ENCODE measurements at regions not wholly inside any gene's neighbourhood (a gene's known extent, or its start where the extent isn't known, plus 50 kb on each side); places are given as distances from the start of the nearest gene placed in this dataset.

- no peak for FAIRE-seq
- no peak overlapping the region for H3K4me3 ChIP-seq (replicated peaks in 1 of 3; ENCODE audit: insufficient read depth in 1 of 3, low read depth in 1 of 3, low read length in 3 of 3)
Observed at GRCh38 chr2:64861452-64862397, 127.5 kb upstream of the SLC1A4 start.

More at GRCh38 chr2:64861452-64862397, 127.5 kb upstream of the SLC1A4 start:
- CTCF ChIA-PET: interaction anchor here (1.4 to 7.9 kb wide), 4 partner anchors 31 to 275 kb away, joined by 5 to 105 read pairs (median 16); no protein-coding TSS in a partner anchor
- H3K79me2 ChIP-seq (ENCODE audit: control insufficient read depth, insufficient read depth, low read length): no peaks in the 10 kb centered on the region
- H2AFZ ChIP-seq (ENCODE audit: low read depth, low read length): no peak overlapping the region
- intact Hi-C loops (cut with micrococcal nuclease): no loop called here
- no peaks in the 10 kb centered on the region for H3K9me1 ChIP-seq (replicated peaks; ENCODE audit: control insufficient read depth, extremely low read depth, insufficient read depth, low read length)
- no peaks in the 10 kb centered on the region for H3K36me3 ChIP-seq (ENCODE audit: control insufficient read depth in 2 of 2, extremely low read depth in 1 of 2, insufficient read depth in 2 of 2, low read length in 2 of 2)
- no peak for TF ChIP-seq JUN (IDR thresholded peaks at IDR 0.05; ENCODE audit: borderline replicate concordance, insufficient read depth, insufficient read length, low read depth)
- TF ChIP-seq MAX (IDR thresholded peaks at IDR 0.05; ENCODE audit: insufficient read depth, insufficient read length): no peak
- no peak for TF ChIP-seq CTCF (IDR thresholded peaks at IDR 0.05; ENCODE audit: extremely low read depth in 1 of 2, insufficient read depth in 1 of 2, low read depth in 1 of 2, low read length in 2 of 2)
- no peak for TF ChIP-seq POLR2A (IDR thresholded peaks at IDR 0.05; ENCODE audit: low read depth, low read length)
- TF ChIP-seq POLR2AphosphoS5 (IDR thresholded peaks at IDR 0.05; ENCODE audit: insufficient read depth, low read depth, low read length): no peak
- TF ChIP-seq FOS (IDR thresholded peaks at IDR 0.05; ENCODE audit: borderline replicate concordance, insufficient read depth, low read length): no peak
- TF ChIP-seq MYC (IDR thresholded peaks at IDR 0.05; ENCODE audit: low read depth, low read length): no peak
- no peak for TF ChIP-seq EZH2 (IDR thresholded peaks at IDR 0.05; ENCODE audit: borderline replicate concordance, low read depth, low read length, severe bottlenecking)
- TF ChIP-seq GATA2 (IDR thresholded peaks at IDR 0.05; ENCODE audit: insufficient read depth, insufficient read length, low read depth, low read length): no peak
- H3K4me1 ChIP-seq (ENCODE audit: control insufficient read depth, extremely low read depth, insufficient read depth, low read length): peaks cover 20% of the 10 kb centered on the region
- POLR2A ChIA-PET: no interaction called here
- H3K27ac ChIP-seq (ENCODE audit: insufficient read depth, low read depth, low read length): no peak overlapping the region
- no TSS peak for BruUV-seq (replicated peaks)
- no peaks in the 10 kb centered on the region for H3K9me3 ChIP-seq (replicated peaks; ENCODE audit: control insufficient read depth, insufficient read depth, low read length)
- H3K27me3 ChIP-seq (ENCODE audit: control insufficient read depth in 2 of 2, insufficient read depth in 2 of 2, low read length in 2 of 2): no peaks in the 10 kb centered on the region
- dilution Hi-C loops (cut with MboI; ENCODE audit: extremely low pct_ligation_motif_present, low sequenced_read_pairs): no loop called here
- DNase-seq (ENCODE audit: low read depth, low spot score): no peak
- no peak overlapping the region for H3K4me2 ChIP-seq (ENCODE audit: insufficient read depth, low read length)
- no peaks in the 10 kb centered on the region for H4K20me1 ChIP-seq (replicated peaks; ENCODE audit: control insufficient read depth, extremely low read depth, insufficient read depth, low read length)
- no peak overlapping the region for H3K9ac ChIP-seq (replicated peaks; ENCODE audit: extremely low read depth, insufficient read depth, low read length)

All from endothelial cell of umbilical vein (primary cell).